ENCODE measurements at regions not wholly inside any gene's neighbourhood (a gene's known extent, or its start where the extent isn't known, plus 50 kb on each side); places are given as distances from the start of the nearest gene placed in this dataset.

GRCh38 chr20:60202046-60202445, 243.8 kb downstream of the CDH26 start:
- Histone ChIP-seq H2AFZ (replicated peaks; ENCODE audit: low read length, poor library complexity) (no peak overlapping the region), H2AK5ac (ENCODE audit: low read depth, low read length) (no peak overlapping the region), H3K4me1 (ENCODE audit: control insufficient read depth, insufficient read depth, low read length) (no peaks in the 10 kb centered on the region), H3K36me3 (ENCODE audit: control insufficient read depth, insufficient read depth, low read length) (no peaks in the 10 kb centered on the region), H3K4me2 (ENCODE audit: low read depth, low read length) (no peak overlapping the region), H4K20me1 (ENCODE audit: insufficient read depth, low read length) (no peaks in the 10 kb centered on the region), H4K5ac (ENCODE audit: low read depth, low read length) (no peak overlapping the region), H3K56ac (ENCODE audit: extremely low read depth, insufficient read depth, low read length) (no peak overlapping the region), H2BK120ac (ENCODE audit: low read depth, low read length) (no peak overlapping the region), H3K4ac (ENCODE audit: low read depth, low read length) (no peak overlapping the region), H3K79me1 (ENCODE audit: low read depth in 1 of 2, low read length in 2 of 2) (no peaks in the 10 kb centered on the region), H2BK20ac (ENCODE audit: low read depth, low read length) (no peak overlapping the region), H2BK15ac (ENCODE audit: low read depth, low read length) (no peak overlapping the region), H3K9me1 (ENCODE audit: insufficient read depth, low read length) (no peaks in the 10 kb centered on the region), H3K14ac (replicated peaks; ENCODE audit: low read depth, low read length) (no peak overlapping the region), H3K27ac (ENCODE audit: insufficient read depth, low read length) (no peak overlapping the region), H3K9ac (ENCODE audit: low read depth, low read length) (no peak overlapping the region), H2BK5ac (ENCODE audit: low read depth, low read length, poor library complexity, severe bottlenecking) (no peak overlapping the region), H4K8ac (ENCODE audit: low read depth in 2 of 2, low read length in 2 of 2) (no peak overlapping the region), H3K4me3 (ENCODE audit: insufficient read depth, low read depth, low read length) (no peak overlapping the region), H2AK9ac (replicated peaks; ENCODE audit: low read depth, low read length, poor library complexity) (no peak overlapping the region), H3K18ac (ENCODE audit: low read depth, low read length) (no peak overlapping the region), H3K9me3 (ENCODE audit: control insufficient read depth, insufficient read depth, low read length) (no peaks in the 10 kb centered on the region), H4K91ac (ENCODE audit: insufficient read depth, low read depth, low read length) (no peak overlapping the region), H3K27me3 (ENCODE audit: control insufficient read depth, insufficient read depth, low read length) (no peaks in the 10 kb centered on the region), H3K23ac (ENCODE audit: low read depth, low read length) (no peak overlapping the region)
- no peak for ATAC-seq (ENCODE audit: low read depth)
- ChIA-PET POLR2A (ENCODE audit: unreplicated experiment) (no interaction called here), CTCF (no interaction called here)
- BruUV-seq (replicated peaks): no TSS peak
- TF ChIP-seq BHLHE40 (IDR thresholded peaks at IDR 0.05; ENCODE audit: low read depth, low read length): no peak
- no peak for TF ChIP-seq RCOR1 (IDR thresholded peaks at IDR 0.05; ENCODE audit: insufficient replicate concordance, low read length)
- TF ChIP-seq MAFK (IDR thresholded peaks at IDR 0.05; ENCODE audit: low read depth, low read length): no peak
- no peak for DNase-seq
- dilution Hi-C loops (cut with HindIII; ENCODE audit: low sequenced_read_pairs, unreplicated experiment) (no loop called here), intact Hi-C loops (cut with micrococcal nuclease) (no loop called here), in situ Hi-C loops (cut with MboI; ENCODE audit: low sequenced_read_pairs) (loop anchor here (25.0 kb wide), 1 partner anchor 910 kb away; no protein-coding TSS in a partner anchor)
- 92% methylated on average over 2 of the region's 5 CpGs; no CpG with 5 or more reads in 1 of the 2 experiments for WGBS, 2 experiments (ENCODE audit: extremely low coverage in 2 of 2, insufficient read length in 1 of 2)
